Mammary epithelial cell (primary cell): ENCODE measurements at regions not wholly inside any gene's neighbourhood (a gene's known extent, or its start where the extent isn't known, plus 50 kb on each side); places are given as distances from the start of the nearest gene placed in this dataset.

Source experiments
- CTCF ChIP-seq, 2 donors: IDR thresholded peaks in 1 of 2; conservative IDR thresholded peaks in 1 of 2; 2 replicates each; pipeline ENCODE4 v1.5.1; 2011 to 2012; ENCODE audit warnings: inconsistent platforms in 2 of 2, low read length in 2 of 2, mild to moderate bottlenecking in 2 of 2, control low read depth in 1 of 2, low read depth in 1 of 2; ENCODE audit not compliant: insufficient read depth in 1 of 2; ENCODE audit errors: extremely low read depth in 1 of 2
- EZH2 ChIP-seq: IDR thresholded peaks from 2 replicates; pipeline ENCODE4 v1.6.1; 2012; ENCODE audit warnings: low read length, inconsistent platforms, borderline replicate concordance

GRCh38 chr13:64884976-64885375 is 2345.2 kb downstream of the PCDH9 start:
- TF ChIP-seq CTCF (conservative IDR thresholded peaks at IDR 0.05 in 1 of 2, IDR thresholded peaks at IDR 0.05 in 1 of 2; ENCODE audit: extremely low read depth in 1 of 2, insufficient read depth in 1 of 2, low read depth in 1 of 2, low read length in 2 of 2) (no peak), EZH2 (no peak)
